Hypothalamus (tissue), 51 donors: ENCODE measurements at regions not wholly inside any gene's neighbourhood (a gene's known extent, or its start where the extent isn't known, plus 50 kb on each side); places are given as distances from the start of the nearest gene placed in this dataset.
"Not testable (repeated sequence)": the region's sequence is repeated elsewhere in the genome, so short reads cannot be mapped to it uniquely, and the experiment has no call there.

ENCODE experiments used
- DNase-seq, 51 donors: peaks; one replicate each; lab custom pipeline; 2025; lab: John Stamatoyannopoulos, UW

GRCh38 chr7:113622796-113623195 lies 296.0 kb downstream of the PPP1R3A start:
- DNase-seq: no peak

- DNase-seq: no peak
Measured at GRCh38 chr7:113610572-113610971, 308.2 kb downstream of the PPP1R3A start.

- no peak for DNase-seq
Measured at GRCh38 chr7:113608782-113609181, 310.0 kb downstream of the PPP1R3A start.

GRCh38 chr7:113606325-113606724 lies 312.5 kb downstream of the PPP1R3A start:
- no peak for DNase-seq

- DNase-seq: not testable (repeated sequence)
Measured at GRCh38 chr7:113600428-113600827, 318.4 kb downstream of the PPP1R3A start.

GRCh38 chr7:113593455-113593854 lies 325.4 kb downstream of the PPP1R3A start:
- not testable (repeated sequence) for DNase-seq

GRCh38 chr7:113592924-113593323 lies 325.9 kb downstream of the PPP1R3A start:
- DNase-seq: not testable (repeated sequence)

GRCh38 chr7:113582471-113582870 lies 336.3 kb downstream of the PPP1R3A start:
- DNase-seq: no peak

GRCh38 chr7:113563257-113563656 lies 355.6 kb downstream of the PPP1R3A start:
- DNase-seq: not testable (repeated sequence)

GRCh38 chr7:113562801-113563200 lies 356.0 kb downstream of the PPP1R3A start:
- DNase-seq: no peak

GRCh38 chr7:113562242-113562641 lies 356.6 kb downstream of the PPP1R3A start:
- no peak for DNase-seq

- no peak for DNase-seq
Measured at GRCh38 chr7:113561446-113561845, 357.4 kb downstream of the PPP1R3A start.

- DNase-seq: no peak
Measured at GRCh38 chr7:113550966-113551365, 367.8 kb downstream of the PPP1R3A start.

- DNase-seq: no peak
Measured at GRCh38 chr7:113548561-113548960, 370.2 kb downstream of the PPP1R3A start.

- DNase-seq: no peak
Measured at GRCh38 chr7:113548137-113548536, 370.7 kb downstream of the PPP1R3A start.

GRCh38 chr7:113521468-113521867 lies 397.3 kb downstream of the PPP1R3A start:
- DNase-seq: no peak

GRCh38 chr7:113519472-113519871 lies 399.3 kb downstream of the PPP1R3A start:
- DNase-seq: no peak

GRCh38 chr7:113504691-113505090 lies 386.3 kb upstream of the SMIM30 start:
- no peak for DNase-seq

- no peak for DNase-seq
Measured at GRCh38 chr7:113504142-113504541, 385.8 kb upstream of the SMIM30 start.

GRCh38 chr7:113496586-113496985 lies 378.2 kb upstream of the SMIM30 start:
- not testable (repeated sequence) for DNase-seq

- DNase-seq: not testable (repeated sequence)
Measured at GRCh38 chr7:113494797-113495566, 376.6 kb upstream of the SMIM30 start.

- DNase-seq: no peak
Measured at GRCh38 chr7:113491305-113491704, 373.0 kb upstream of the SMIM30 start.
